CD4-positive, alpha-beta memory T cell (primary cell): ENCODE measurements at regions not wholly inside any gene's neighbourhood (a gene's known extent, or its start where the extent isn't known, plus 50 kb on each side); places are given as distances from the start of the nearest gene placed in this dataset.

Experiments used
- CTCF ChIA-PET: fragments of 350-600 bp; sonication (Branson Sonifier 250); formaldehyde crosslinking; loops from one replicate; lab custom pipeline; 2021; ENCODE audit warnings: inconsistent platforms; ENCODE audit not compliant: partially characterized antibody; lab: Charles Lee
- POLR2A ChIA-PET: fragments of 350-600 bp; sonication (Branson Sonifier 250); formaldehyde crosslinking; loops from one replicate; lab custom pipeline; 2021; ENCODE audit not compliant: partially characterized antibody; lab: Charles Lee
- DNase-seq, 5 donors: peaks; one replicate each; pipeline versions ENCODE4 v3.0.0 to v3.0.0-alpha.2; 2020 to 2022; ENCODE audit warnings: mixed read lengths in 1 of 5
- H3K27ac ChIP-seq: one replicate; pipeline ENCODE4 v1.7.0; 2013; ENCODE audit warnings: low read depth, low read length
- H3K27me3 ChIP-seq: 2 replicates; pipeline ENCODE4 v1.7.0; 2013; ENCODE audit warnings: mild to moderate bottlenecking, low read length, moderate library complexity; ENCODE audit not compliant: insufficient read depth
- H3K36me3 ChIP-seq: 2 replicates; pipeline ENCODE4 v1.7.0; 2013; ENCODE audit warnings: mild to moderate bottlenecking, low read length, moderate library complexity; ENCODE audit not compliant: insufficient read depth
- H3K4me1 ChIP-seq: 2 replicates; pipeline ENCODE4 v1.7.0; 2013; ENCODE audit warnings: mild to moderate bottlenecking, low read length, moderate library complexity; ENCODE audit not compliant: insufficient read depth
- H3K4me3 ChIP-seq, 2 donors: one replicate each; pipeline ENCODE4 v1.7.0; 2013; ENCODE audit warnings: low read length in 2 of 2, mild to moderate bottlenecking in 1 of 2
- H3K9me3 ChIP-seq, 2 donors: one replicate each; pipeline ENCODE4 v1.7.0; 2013; ENCODE audit warnings: low read length in 2 of 2, control low read depth in 1 of 2; ENCODE audit not compliant: control insufficient read depth in 1 of 2
- H3K27ac Mint-ChIP-seq, 7 donors: one replicate each; pipeline ENCODE4 v1.8.0; 2020 to 2021; ENCODE audit warnings: mixed read lengths in 7 of 7, mild to moderate bottlenecking in 6 of 7, inconsistent platforms in 3 of 7, moderate library complexity in 3 of 7
- H3K27me3 Mint-ChIP-seq, 2 donors: one replicate each; pipeline ENCODE4 v1.8.0; 2020 to 2021; ENCODE audit warnings: mixed read lengths in 2 of 2
- H3K36me3 Mint-ChIP-seq, 2 donors: one replicate each; pipeline ENCODE4 v1.8.0; 2020 to 2021; ENCODE audit warnings: mixed read lengths in 2 of 2, inconsistent platforms in 1 of 2, mild to moderate bottlenecking in 1 of 2
- H3K4me1 Mint-ChIP-seq, 4 donors: one replicate each; pipeline ENCODE4 v1.8.0; 2020 to 2021; ENCODE audit warnings: mixed read lengths in 4 of 4, mild to moderate bottlenecking in 1 of 4
- H3K4me3 Mint-ChIP-seq, 8 donors: one replicate each; pipeline ENCODE4 v1.8.0; 2020 to 2021; ENCODE audit warnings: mixed read lengths in 8 of 8, mild to moderate bottlenecking in 7 of 8, moderate library complexity in 6 of 8, inconsistent platforms in 3 of 8
- H3K9me3 Mint-ChIP-seq, 8 donors: one replicate each; pipeline ENCODE4 v1.8.0; 2020 to 2021; ENCODE audit warnings: mixed read lengths in 8 of 8, mild to moderate bottlenecking in 5 of 8, inconsistent platforms in 3 of 8, moderate library complexity in 1 of 8
- intact Hi-C: fragments of 100-400 bp; cut with micrococcal nuclease; formaldehyde crosslinking; loops from one replicate; pipeline ENCODE4 v1.15.1; 2023

DNA sequence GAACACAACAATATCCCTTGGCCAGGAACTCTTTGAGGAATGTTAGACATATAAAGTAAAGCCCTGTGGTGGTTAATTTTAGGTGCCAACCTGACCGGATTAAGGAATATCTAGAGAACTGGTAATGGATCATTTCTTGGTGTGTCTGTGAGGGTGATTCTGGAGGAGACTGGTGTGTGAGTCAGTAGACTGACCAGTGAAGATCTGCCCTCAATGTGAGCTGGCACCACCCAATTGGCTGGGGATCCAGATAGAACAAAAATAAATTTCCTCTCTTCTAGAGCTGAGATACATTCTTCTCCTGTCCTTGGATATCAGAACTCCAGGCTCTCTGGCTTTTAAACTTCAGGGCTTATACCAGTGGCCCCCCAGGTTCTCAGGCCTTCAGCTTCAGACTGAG is 56.2 kb upstream of the TNPO1 start:
- Histone ChIP-seq H3K27ac (no peak overlapping the region), H3K36me3 (no peaks in the 10 kb centered on the region), H3K27me3 (no peaks in the 10 kb centered on the region), H3K4me3 (no peak overlapping the region), H3K9me3 (no peaks in the 10 kb centered on the region), H3K4me1 (no peaks in the 10 kb centered on the region)
- H3K9me3 Mint-ChIP-seq = no peaks in the 10 kb centered on the region
- H3K36me3 Mint-ChIP-seq = no peaks in the 10 kb centered on the region
- ChIA-PET POLR2A (no interaction called here), CTCF (no interaction called here)
- no peak overlapping the region for H3K4me3 Mint-ChIP-seq
- no peak for DNase-seq
- no peak overlapping the region for H3K27ac Mint-ChIP-seq
- peaks cover 5 to 6% of the 10 kb centered on the region in 2 donors for H3K27me3 Mint-ChIP-seq
- no peaks in the 10 kb centered on the region for H3K4me1 Mint-ChIP-seq
- intact Hi-C loops = no loop called here

- ChIA-PET POLR2A (no interaction called here), CTCF (no interaction called here)
- intact Hi-C loops = loop anchor here (2.0 kb wide), 1 partner anchor 450 kb away; no protein-coding TSS in a partner anchor
- H3K4me3 Mint-ChIP-seq = no peak overlapping the region
- Histone ChIP-seq H3K4me1 (no peaks in the 10 kb centered on the region), H3K27me3 (no peaks in the 10 kb centered on the region), H3K27ac (no peak overlapping the region), H3K9me3 (no peaks in the 10 kb centered on the region), H3K36me3 (no peaks in the 10 kb centered on the region), H3K4me3 (no peak overlapping the region)
- no peaks in the 10 kb centered on the region for H3K9me3 Mint-ChIP-seq
- no peaks in the 10 kb centered on the region for H3K4me1 Mint-ChIP-seq
- H3K27ac Mint-ChIP-seq = no peak overlapping the region
- no peak for DNase-seq
- H3K36me3 Mint-ChIP-seq = no peaks in the 10 kb centered on the region
- peaks cover 3 to 4% of the 10 kb centered on the region in 2 donors for H3K27me3 Mint-ChIP-seq
Measured at GRCh38 chr5:72752909-72753308, 63.6 kb upstream of the TNPO1 start.

- DNase-seq = no peak
- Histone ChIP-seq H3K4me3 (no peak overlapping the region), H3K27ac (no peak overlapping the region), H3K27me3 (no peaks in the 10 kb centered on the region), H3K36me3 (no peaks in the 10 kb centered on the region), H3K9me3 (no peaks in the 10 kb centered on the region), H3K4me1 (no peaks in the 10 kb centered on the region)
- peaks cover 0 to 6% of the 10 kb centered on the region in 2 donors for H3K27me3 Mint-ChIP-seq
- no peaks in the 10 kb centered on the region for H3K36me3 Mint-ChIP-seq
- H3K9me3 Mint-ChIP-seq = no peaks in the 10 kb centered on the region
- intact Hi-C loops = no loop called here
- POLR2A ChIA-PET = no interaction called here
- no peak overlapping the region for H3K4me3 Mint-ChIP-seq
- H3K4me1 Mint-ChIP-seq = no peaks in the 10 kb centered on the region
- CTCF ChIA-PET = no interaction called here
- H3K27ac Mint-ChIP-seq = no peak overlapping the region
Measured at GRCh38 chr5:72749362-72749997, 67.0 kb upstream of the TNPO1 start.

GRCh38 chr5:72747826-72748225 is 68.6 kb upstream of the TNPO1 start:
- POLR2A ChIA-PET = no interaction called here
- H3K27me3 Mint-ChIP-seq = peaks cover 4 to 8% of the 10 kb centered on the region in 2 donors
- intact Hi-C loops = no loop called here

GRCh38 chr5:72746736-72747135 is 69.7 kb upstream of the TNPO1 start:
- H3K9me3 ChIP-seq = no peaks in the 10 kb centered on the region
- CTCF ChIA-PET = no interaction called here
- Mint-ChIP-seq H3K27ac (no peak overlapping the region), H3K4me1 (no peaks in the 10 kb centered on the region), H3K27me3 (peaks cover 6 to 8% of the 10 kb centered on the region in 2 donors), H3K9me3 (no peaks in the 10 kb centered on the region), H3K36me3 (no peaks in the 10 kb centered on the region), H3K4me3 (no peak overlapping the region)
- intact Hi-C loops = no loop called here
- H3K4me3 ChIP-seq = no peak overlapping the region
- H3K4me1 ChIP-seq = no peaks in the 10 kb centered on the region
- no peak for DNase-seq
- no peaks in the 10 kb centered on the region for H3K27me3 ChIP-seq
- H3K27ac ChIP-seq = no peak overlapping the region
- POLR2A ChIA-PET = no interaction called here
- no peaks in the 10 kb centered on the region for H3K36me3 ChIP-seq

More at GRCh38 chr5:72747826-72748225, 68.6 kb upstream of the TNPO1 start:
- Histone ChIP-seq H3K4me3 (no peak overlapping the region), H3K27ac (no peak overlapping the region), H3K36me3 (no peaks in the 10 kb centered on the region), H3K27me3 (no peaks in the 10 kb centered on the region), H3K9me3 (no peaks in the 10 kb centered on the region), H3K4me1 (no peaks in the 10 kb centered on the region)
- Mint-ChIP-seq H3K27ac (no peak overlapping the region), H3K4me3 (peak overlapping the region in 1 of 8 donors; percentile 59), H3K36me3 (no peaks in the 10 kb centered on the region), H3K4me1 (no peaks in the 10 kb centered on the region), H3K9me3 (no peaks in the 10 kb centered on the region)
- CTCF ChIA-PET = no interaction called here
- DNase-seq = no peak

DNA sequence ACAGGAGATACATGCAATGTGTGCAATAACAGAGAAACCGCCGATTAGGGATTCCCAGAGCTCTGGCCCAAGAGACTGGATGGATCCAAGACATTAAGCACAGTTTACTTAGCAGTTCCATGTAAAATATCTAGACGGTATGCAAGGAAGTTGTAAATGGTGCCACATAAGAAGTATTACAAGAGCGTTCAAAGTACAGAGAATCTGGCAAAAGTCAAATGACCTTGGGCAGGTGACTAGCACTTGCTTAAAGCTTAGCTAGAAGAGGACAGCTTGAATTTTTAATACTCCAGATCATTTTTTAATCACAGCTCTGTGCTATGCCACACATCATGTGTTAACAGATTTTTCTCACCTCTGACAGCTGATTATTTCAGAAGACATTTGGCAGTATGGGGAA is 72.3 kb upstream of the TNPO1 start:
- H3K4me3 ChIP-seq = no peak overlapping the region
- Mint-ChIP-seq H3K4me3 (no peak overlapping the region), H3K4me1 (no peaks in the 10 kb centered on the region), H3K36me3 (no peaks in the 10 kb centered on the region), H3K9me3 (no peaks in the 10 kb centered on the region), H3K27ac (no peak overlapping the region), H3K27me3 (peaks cover 6 to 8% of the 10 kb centered on the region in 2 donors)
- H3K9me3 ChIP-seq = no peaks in the 10 kb centered on the region
- DNase-seq = no peak
- no peaks in the 10 kb centered on the region for H3K27me3 ChIP-seq
- no peak overlapping the region for H3K27ac ChIP-seq
- intact Hi-C loops = no loop called here
- ChIA-PET POLR2A (no interaction called here), CTCF (no interaction called here)
- H3K4me1 ChIP-seq = no peaks in the 10 kb centered on the region
- H3K36me3 ChIP-seq = no peaks in the 10 kb centered on the region

- no peaks in the 10 kb centered on the region for H3K36me3 ChIP-seq
- H3K4me1 ChIP-seq = no peaks in the 10 kb centered on the region
- Mint-ChIP-seq H3K27ac (no peak overlapping the region), H3K4me1 (no peaks in the 10 kb centered on the region), H3K27me3 (peaks cover 3 to 6% of the 10 kb centered on the region in 2 donors), H3K9me3 (no peaks in the 10 kb centered on the region), H3K36me3 (no peaks in the 10 kb centered on the region), H3K4me3 (no peak overlapping the region)
- DNase-seq = no peak
- no peak overlapping the region for H3K4me3 ChIP-seq
- ChIA-PET CTCF (no interaction called here), POLR2A (no interaction called here)
- H3K27me3 ChIP-seq = no peaks in the 10 kb centered on the region
- H3K27ac ChIP-seq = no peak overlapping the region
- H3K9me3 ChIP-seq = no peaks in the 10 kb centered on the region
- intact Hi-C loops = no loop called here
Measured at GRCh38 chr5:72741805-72742204, 74.7 kb upstream of the TNPO1 start.
